GM23338 (cell line): ENCODE measurements at regions not wholly inside any gene's neighbourhood (a gene's known extent, or its start where the extent isn't known, plus 50 kb on each side); places are given as distances from the start of the nearest gene placed in this dataset.

ENCODE experiments used
- ATAC-seq: fragments of 200-7000 bp; cut with Tn5 transposase; 3 replicates; pipeline ENCODE4 v1.9.1; 2020
- DNase-seq: peaks from one replicate; pipeline ENCODE4 v3.0.0-alpha.2; 2015; ENCODE audit warnings: low spot score
- H2AFZ ChIP-seq: fragments of 200-600 bp; sonication (generic); 2 replicates; pipeline ENCODE4 v1.8.0; 2016; ENCODE audit warnings: antibody characterized with exemption, mild to moderate bottlenecking, moderate library complexity
- H3F3A ChIP-seq: fragments of 200-600 bp; sonication (generic); replicated peaks from 2 replicates; pipeline ENCODE4 v1.8.0; 2017; ENCODE audit warnings: antibody characterized with exemption, mixed run types, low read depth
- H3K27ac ChIP-seq: fragments of 200-600 bp; sonication (generic); 2 replicates; pipeline ENCODE4 v1.6.1; 2016; ENCODE audit warnings: low read depth
- H3K27me3 ChIP-seq: fragments of 200-600 bp; sonication (generic); 2 replicates; pipeline ENCODE4 v1.8.0; 2016; ENCODE audit warnings: mild to moderate bottlenecking, mixed run types, moderate library complexity; ENCODE audit not compliant: insufficient read depth
- H3K36me3 ChIP-seq: fragments of 200-600 bp; sonication (generic); 2 replicates; pipeline ENCODE4 v1.8.0; 2016; ENCODE audit warnings: mild to moderate bottlenecking; ENCODE audit not compliant: insufficient read depth
- H3K4me1 ChIP-seq: fragments of 200-600 bp; sonication (generic); 2 replicates; pipeline ENCODE4 v1.8.0; 2016; ENCODE audit warnings: mild to moderate bottlenecking, moderate library complexity; ENCODE audit not compliant: insufficient read depth
- H3K4me2 ChIP-seq: fragments of 200-600 bp; sonication (generic); 2 replicates; pipeline ENCODE4 v1.7.1; 2017; ENCODE audit warnings: mixed run types
- H3K4me3 ChIP-seq: fragments of 200-600 bp; sonication (generic); 2 replicates; pipeline ENCODE4 v1.6.1; 2016; ENCODE audit warnings: mixed run types
- H3K79me2 ChIP-seq: fragments of 200-600 bp; sonication (generic); replicated peaks from 2 replicates; pipeline ENCODE4 v1.8.0; 2017; ENCODE audit warnings: mild to moderate bottlenecking; ENCODE audit not compliant: insufficient read depth
- H3K9me2 ChIP-seq: fragments of 200-600 bp; sonication (generic); 2 replicates; pipeline ENCODE4 v1.8.0; 2017; ENCODE audit not compliant: insufficient read depth
- H4K20me1 ChIP-seq: fragments of 200-600 bp; sonication (generic); replicated peaks from 2 replicates; pipeline ENCODE4 v1.8.0; 2017; ENCODE audit warnings: mild to moderate bottlenecking; ENCODE audit not compliant: insufficient read depth
- H3K27ac Mint-ChIP-seq: 2 replicates; pipeline ENCODE4 v1.8.0; 2020; ENCODE audit warnings: inconsistent platforms, mild to moderate bottlenecking, moderate library complexity, mixed read lengths
- H3K27me3 Mint-ChIP-seq: 3 replicates; pipeline ENCODE4 v1.8.0; 2022; ENCODE audit warnings: low read depth, mild to moderate bottlenecking, moderate library complexity, mixed read lengths, inconsistent platforms; ENCODE audit not compliant: insufficient read depth, poor library complexity
- H3K36me3 Mint-ChIP-seq: 3 replicates; pipeline ENCODE4 v1.8.0; 2021; ENCODE audit warnings: low read depth, mild to moderate bottlenecking, inconsistent platforms, moderate library complexity, mixed read lengths
- H3K4me1 Mint-ChIP-seq: 3 replicates; pipeline ENCODE4 v1.8.0; 2020; ENCODE audit warnings: mild to moderate bottlenecking, inconsistent platforms, mixed read lengths
- H3K4me3 Mint-ChIP-seq: 3 replicates; pipeline ENCODE4 v1.8.0; 2021; ENCODE audit warnings: moderate library complexity, mild to moderate bottlenecking, inconsistent platforms, mixed read lengths
- H3K9me3 Mint-ChIP-seq: 3 replicates; pipeline ENCODE4 v1.8.0; 2020; ENCODE audit warnings: moderate library complexity, mild to moderate bottlenecking, inconsistent platforms, mixed read lengths
- CTCF ChIP-seq, 2 experiments: fragments of 200-600 bp in 1 of 2; sonication (generic) in 1 of 2; conservative IDR thresholded peaks; 2 replicates each; pipeline versions ENCODE4 v1.5.1 to v1.6.1; 2016 to 2017; ENCODE audit warnings: antibody characterized with exemption in 2 of 2, low read depth in 2 of 2, mild to moderate bottlenecking in 2 of 2, moderate library complexity in 1 of 2
- ETS1 ChIP-seq: IDR thresholded peaks from 2 replicates; pipeline ENCODE4 v1.6.1; 2016; ENCODE audit warnings: antibody characterized with exemption
- EZH2 ChIP-seq: fragments of 200-600 bp; sonication (generic); IDR thresholded peaks from one replicate; pipeline ENCODE4 v1.8.0; 2017; ENCODE audit warnings: antibody characterized with exemption, mild to moderate bottlenecking, low read depth; ENCODE audit not compliant: unreplicated experiment
- EZH2phosphoT487 ChIP-seq: fragments of 200-600 bp; sonication (generic); IDR thresholded peaks from one replicate; pipeline ENCODE4 v1.8.1; 2018; ENCODE audit warnings: antibody characterized with exemption; ENCODE audit not compliant: unreplicated experiment
- JUNB ChIP-seq: IDR thresholded peaks from one replicate; pipeline ENCODE4 v1.6.1; 2016; ENCODE audit warnings: antibody characterized with exemption; ENCODE audit not compliant: unreplicated experiment
- POLR2AphosphoS5 ChIP-seq: IDR thresholded peaks from 2 replicates; pipeline ENCODE4 v1.6.1; 2016; ENCODE audit warnings: antibody characterized with exemption, low read depth
- REST ChIP-seq: IDR thresholded peaks from one replicate; pipeline ENCODE4 v1.6.1; 2018; ENCODE audit warnings: antibody characterized with exemption; ENCODE audit not compliant: unreplicated experiment
- STAT1 ChIP-seq: IDR thresholded peaks from one replicate; pipeline ENCODE4 v1.6.1; 2016; ENCODE audit warnings: antibody characterized with exemption; ENCODE audit not compliant: unreplicated experiment
- ZNF114 ChIP-seq: fragments of 250-450 bp; sonication (Bioruptor Pico); IDR thresholded peaks from 2 replicates; pipeline ENCODE4 v1.5.0; 2020; ENCODE audit warnings: mild to moderate bottlenecking, moderate library complexity
- ZNF331 ChIP-seq: fragments of 250-450 bp; sonication (Bioruptor Pico); IDR thresholded peaks from 2 replicates; pipeline ENCODE4 v1.5.0; 2020; ENCODE audit warnings: low read depth, mild to moderate bottlenecking, moderate library complexity
- ZNF462 ChIP-seq: fragments of 250-450 bp; sonication (Bioruptor Pico); IDR thresholded peaks from 2 replicates; pipeline ENCODE4 v1.5.0; 2020; ENCODE audit warnings: mild to moderate bottlenecking, moderate library complexity

GRCh38 chr14:97776890-97777558 lies 979.8 kb downstream of the VRK1 start:
- no peak overlapping the region for H3K4me3 ChIP-seq
- H3K27me3 ChIP-seq, result no peaks in the 10 kb centered on the region
- Mint-ChIP-seq H3K27me3 (no peaks in the 10 kb centered on the region), H3K4me3 (no peak overlapping the region), H3K9me3 (no peaks in the 10 kb centered on the region), H3K4me1 (no peaks in the 10 kb centered on the region), H3K36me3 (no peaks in the 10 kb centered on the region), H3K27ac (no peak overlapping the region)
- TF ChIP-seq ETS1 (no peak), EZH2 (no peak), STAT1 (no peak), CTCF (conservative IDR thresholded peaks at IDR 0.05; ENCODE audit: low read depth in 2 of 2) (no peak), ZNF114 (CRISPR knock-in tag) (no peak), ZNF462 (no peak), JUNB (no peak), REST (no peak), EZH2phosphoT487 (no peak), POLR2AphosphoS5 (no peak), ZNF331 (CRISPR knock-in tag) (no peak)
- peaks cover 6% of the 10 kb centered on the region; the same call in 1 of the 2 replicates for H3K9me2 ChIP-seq
- no peaks in the 10 kb centered on the region for H3K79me2 ChIP-seq
- no peaks in the 10 kb centered on the region for H3F3A ChIP-seq
- DNase-seq (no peak), ATAC-seq (no peak)
- no peak overlapping the region for H3K4me2 ChIP-seq
- no peak overlapping the region for H3K27ac ChIP-seq
- H2AFZ ChIP-seq, result no peak overlapping the region
- no peaks in the 10 kb centered on the region for H4K20me1 ChIP-seq
- H3K36me3 ChIP-seq, result no peaks in the 10 kb centered on the region
- no peaks in the 10 kb centered on the region for H3K4me1 ChIP-seq
